HG02938 (cell line): ENCODE measurements at regions not wholly inside any gene's neighbourhood (a gene's known extent, or its start where the extent isn't known, plus 50 kb on each side); places are given as distances from the start of the nearest gene placed in this dataset.
"Not testable (repeated sequence)": the region's sequence is repeated elsewhere in the genome, so short reads cannot be mapped to it uniquely, and the experiment has no call there.

Experiments
- ATAC-seq: cut with Tn5 transposase; IDR thresholded peaks from one replicate; pipeline ENCODE4 v1.9.1; 2021; ENCODE audit warnings: mild to moderate bottlenecking, moderate library complexity; ENCODE audit not compliant: unreplicated experiment

GRCh38 chrX:78603908-78604307 is 55.2 kb downstream of the RTL3 start:
- no peak for ATAC-seq

DNA sequence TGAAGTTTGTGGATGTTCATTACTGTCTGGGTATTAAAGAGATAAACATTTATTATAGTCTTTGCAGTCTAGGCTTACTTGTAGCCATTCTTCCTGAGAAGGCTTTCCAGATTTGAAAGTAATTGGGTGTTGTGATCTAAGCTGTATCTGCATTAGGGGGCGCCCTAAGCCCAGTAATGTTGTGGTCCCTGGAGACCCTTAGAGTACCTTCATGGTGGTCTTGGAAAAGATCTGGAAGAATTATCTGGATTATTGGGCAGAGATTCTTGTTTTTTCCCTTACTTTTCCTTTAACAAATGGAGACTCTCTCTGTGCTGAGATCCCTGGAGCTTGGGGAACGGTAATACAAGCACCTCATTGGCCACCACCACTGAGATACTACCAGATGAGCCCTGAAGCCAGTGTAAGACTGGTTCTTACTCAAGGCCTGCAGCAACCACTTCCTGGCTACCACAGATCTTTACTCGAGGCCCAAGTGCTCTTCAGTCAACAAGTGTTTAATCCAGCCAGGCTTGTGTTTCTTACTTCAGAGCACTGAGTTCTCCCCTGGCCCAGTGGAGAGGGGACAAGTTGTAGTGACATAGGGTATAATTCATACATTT is 63.1 kb downstream of the RTL3 start:
- ATAC-seq = no peak

- no peak for ATAC-seq
Measured at GRCh38 chrX:78593701-78594100, 65.4 kb downstream of the RTL3 start.

DNA sequence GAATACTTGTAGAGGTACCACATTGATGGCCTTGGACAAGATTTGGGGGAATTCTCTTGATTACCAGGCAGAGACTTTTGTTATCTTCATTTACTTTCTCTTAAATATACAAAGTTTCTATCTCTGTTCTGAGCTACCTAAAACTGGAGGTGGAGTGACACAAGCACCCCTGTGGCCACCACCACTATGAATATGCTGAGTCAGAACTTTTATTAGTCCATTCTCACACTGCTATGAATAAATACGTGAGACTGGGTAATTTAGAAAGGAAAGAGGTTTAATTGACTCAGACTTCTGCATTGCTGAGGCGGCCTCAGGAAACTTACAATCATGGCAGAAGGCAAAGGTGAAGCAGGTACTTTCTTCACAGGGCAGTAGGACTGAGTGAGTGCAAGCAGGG is 67.1 kb downstream of the RTL3 start:
- no peak for ATAC-seq

DNA sequence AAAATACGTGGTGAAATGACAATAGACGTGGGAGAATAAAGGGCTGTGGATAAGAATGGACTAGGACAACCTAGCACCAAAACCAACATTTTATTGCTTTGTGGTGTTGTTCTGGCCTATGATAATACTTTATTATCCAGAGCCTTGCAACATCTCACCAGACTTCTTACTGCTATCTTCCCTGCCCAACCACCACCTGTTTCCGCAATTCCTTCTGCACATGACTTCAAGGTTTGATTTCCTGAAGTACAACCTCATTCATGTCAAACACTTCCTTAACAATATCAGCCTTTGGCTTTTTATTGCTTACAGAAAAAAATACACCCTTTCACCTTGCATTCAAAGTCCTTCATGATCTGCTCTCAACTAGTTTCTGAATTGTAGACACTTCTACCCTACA is 84.8 kb downstream of the RTL3 start:
- ATAC-seq = no peak

DNA sequence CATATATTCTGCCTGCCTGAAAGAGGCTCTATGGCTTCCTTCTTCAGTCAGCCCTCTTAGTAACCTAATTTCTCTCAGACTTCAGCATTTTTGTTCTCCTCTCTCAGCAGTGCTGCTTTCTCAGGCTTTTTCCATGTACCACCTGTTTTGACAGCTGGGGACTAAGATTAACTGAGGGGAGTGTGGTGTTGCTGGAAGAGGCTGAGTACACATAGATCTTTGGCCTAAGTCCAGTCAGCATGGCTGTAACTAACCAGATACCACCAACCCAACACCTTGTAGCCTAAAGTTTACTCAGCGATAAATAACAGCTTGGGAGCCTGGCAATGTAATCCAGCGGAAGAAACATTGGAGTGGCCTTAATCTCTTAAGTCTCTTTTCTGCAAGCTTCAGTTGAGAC is 85.5 kb downstream of the RTL3 start:
- ATAC-seq = no peak

- ATAC-seq = no peak
Measured at GRCh38 chrX:78571849-78572248, 87.3 kb downstream of the RTL3 start.

GRCh38 chrX:78555401-78555980 is 103.6 kb downstream of the RTL3 start:
- no peak for ATAC-seq

GRCh38 chrX:78552628-78553027 is 106.5 kb downstream of the RTL3 start:
- ATAC-seq = not testable (repeated sequence)

GRCh38 chrX:78548012-78548411 is 111.1 kb downstream of the RTL3 start:
- ATAC-seq = no peak

- no peak for ATAC-seq
Measured at GRCh38 chrX:78545233-78545632, 113.9 kb downstream of the RTL3 start.

GRCh38 chrX:78543281-78543680 is 115.8 kb downstream of the RTL3 start:
- ATAC-seq = no peak

DNA sequence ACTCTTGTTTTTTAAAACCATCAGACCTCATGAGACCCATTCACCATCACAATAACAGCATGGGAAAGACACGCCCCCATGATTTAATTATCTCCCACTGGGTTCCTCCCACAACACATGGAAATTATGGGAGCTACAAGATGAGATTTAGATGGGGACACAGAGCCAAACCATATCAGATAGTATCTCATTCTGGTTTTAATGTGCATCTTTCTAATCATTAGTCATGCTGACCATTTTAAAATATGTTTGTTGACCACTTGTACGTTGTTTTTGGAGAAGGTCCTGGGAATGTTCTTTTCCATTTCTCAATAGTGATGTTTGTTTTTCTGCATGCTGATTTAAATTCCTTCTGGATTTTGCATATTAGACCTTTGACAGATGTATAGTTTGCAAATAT is 119.0 kb downstream of the RTL3 start:
- no peak for ATAC-seq

GRCh38 chrX:78534221-78534620 is 124.9 kb downstream of the RTL3 start:
- no peak for ATAC-seq

GRCh38 chrX:78532363-78532762 is 126.8 kb downstream of the RTL3 start:
- no peak for ATAC-seq

- no peak for ATAC-seq
Measured at GRCh38 chrX:78527818-78528217, 131.3 kb downstream of the RTL3 start.

- ATAC-seq = no peak
Measured at GRCh38 chrX:78527263-78527662, 131.9 kb downstream of the RTL3 start.

DNA sequence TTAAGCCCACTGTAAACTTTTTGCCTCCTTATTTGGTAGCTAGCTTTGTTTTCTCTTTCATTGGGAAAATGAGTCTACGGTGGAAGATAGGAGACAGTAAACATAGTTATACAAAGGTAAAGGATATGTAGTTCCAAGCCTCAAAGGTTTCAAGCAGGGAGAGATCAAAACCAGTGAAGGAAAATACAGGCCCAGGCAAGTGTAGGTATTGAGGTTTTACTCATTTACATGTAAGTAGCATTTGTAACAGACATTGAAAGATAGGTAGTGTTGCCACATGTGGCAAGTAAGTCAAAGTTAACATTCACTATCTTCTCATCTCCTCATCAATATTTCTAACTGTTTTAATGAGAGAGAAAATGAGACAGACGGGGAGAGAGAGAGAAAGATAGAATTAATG is 136.5 kb downstream of the RTL3 start:
- no peak for ATAC-seq

DNA sequence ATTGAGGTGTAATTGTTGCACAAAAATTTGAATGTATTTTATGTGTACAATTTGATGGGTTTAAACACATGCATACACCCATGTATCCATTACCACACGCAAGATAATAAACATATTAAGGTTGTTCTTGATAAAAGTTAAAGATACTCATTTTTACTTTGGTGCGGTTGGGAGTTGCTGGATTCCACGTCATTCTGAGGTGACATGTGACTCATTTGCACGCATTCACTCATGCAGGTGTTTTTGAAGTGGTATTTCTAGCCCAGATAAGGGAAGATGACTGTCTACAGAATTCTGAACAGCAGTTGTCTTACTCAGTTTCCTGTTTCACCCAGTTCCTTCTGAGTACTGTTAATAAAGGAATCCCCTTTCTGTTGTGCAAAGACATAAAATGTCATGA is 142.0 kb downstream of the RTL3 start:
- ATAC-seq = peak; percentile 69

DNA sequence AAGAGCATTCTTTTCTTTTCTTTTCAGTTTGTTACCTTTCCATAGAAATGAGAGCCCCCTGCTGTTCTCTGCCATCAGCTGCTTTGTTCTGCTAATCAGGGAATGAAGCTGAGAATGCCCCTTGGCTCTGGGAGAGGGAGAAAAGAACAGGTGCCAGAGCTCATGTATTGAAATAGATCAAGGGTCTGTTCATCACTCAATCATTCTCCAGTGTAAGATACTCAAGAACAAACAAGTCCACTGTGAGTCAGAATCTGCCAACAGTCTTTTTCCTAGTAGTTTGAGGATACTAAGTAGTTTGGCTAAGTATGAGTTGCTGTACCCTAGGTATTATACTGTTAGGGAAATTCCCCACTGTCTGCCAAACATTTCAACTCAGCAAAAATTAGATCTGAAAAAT is 144.3 kb downstream of the RTL3 start:
- ATAC-seq = no peak

- ATAC-seq = no peak
Measured at GRCh38 chrX:78513971-78514738, 145.0 kb downstream of the RTL3 start.

GRCh38 chrX:78506248-78506647 is 152.9 kb downstream of the RTL3 start:
- no peak for ATAC-seq
